ENCODE measurements at regions not wholly inside any gene's neighbourhood (a gene's known extent, or its start where the extent isn't known, plus 50 kb on each side); places are given as distances from the start of the nearest gene placed in this dataset.

DNA sequence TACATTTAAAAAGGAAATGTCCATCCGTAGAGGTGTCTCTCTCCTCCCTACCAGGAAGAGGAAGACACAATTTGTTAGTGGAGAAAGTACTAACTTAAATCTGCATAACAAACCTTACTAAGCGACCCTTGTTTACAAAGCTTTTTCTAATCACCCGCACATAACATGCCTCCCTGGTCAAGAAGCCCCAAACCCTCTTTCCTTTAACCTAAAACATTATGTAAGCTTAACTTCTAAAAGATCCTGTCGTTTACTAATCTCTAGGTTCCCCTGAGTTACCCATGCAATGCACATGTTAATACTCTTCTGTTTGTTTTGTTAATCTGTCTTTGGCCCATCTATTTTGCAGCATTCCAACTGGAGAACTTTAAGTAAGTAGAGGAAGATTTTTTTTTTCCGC lies 630.3 kb upstream of the NRXN1 start:
- TF ChIP-seq, protein P1, sequence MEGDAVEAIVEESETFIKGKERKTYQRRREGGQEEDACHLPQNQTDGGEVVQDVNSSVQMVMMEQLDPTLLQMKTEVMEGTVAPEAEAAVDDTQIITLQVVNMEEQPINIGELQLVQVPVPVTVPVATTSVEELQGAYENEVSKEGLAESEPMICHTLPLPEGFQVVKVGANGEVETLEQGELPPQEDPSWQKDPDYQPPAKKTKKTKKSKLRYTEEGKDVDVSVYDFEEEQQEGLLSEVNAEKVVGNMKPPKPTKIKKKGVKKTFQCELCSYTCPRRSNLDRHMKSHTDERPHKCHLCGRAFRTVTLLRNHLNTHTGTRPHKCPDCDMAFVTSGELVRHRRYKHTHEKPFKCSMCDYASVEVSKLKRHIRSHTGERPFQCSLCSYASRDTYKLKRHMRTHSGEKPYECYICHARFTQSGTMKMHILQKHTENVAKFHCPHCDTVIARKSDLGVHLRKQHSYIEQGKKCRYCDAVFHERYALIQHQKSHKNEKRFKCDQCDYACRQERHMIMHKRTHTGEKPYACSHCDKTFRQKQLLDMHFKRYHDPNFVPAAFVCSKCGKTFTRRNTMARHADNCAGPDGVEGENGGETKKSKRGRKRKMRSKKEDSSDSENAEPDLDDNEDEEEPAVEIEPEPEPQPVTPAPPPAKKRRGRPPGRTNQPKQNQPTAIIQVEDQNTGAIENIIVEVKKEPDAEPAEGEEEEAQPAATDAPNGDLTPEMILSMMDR (IDR thresholded peaks at IDR 0.05; ENCODE audit: control insufficient read depth, extremely low read depth, insufficient read depth) = no peak
- no peak for DNase-seq (ENCODE audit: low read depth)
- no peak overlapping the region for H3K4me3 ChIP-seq (ENCODE audit: low read depth, low read length)

DNA sequence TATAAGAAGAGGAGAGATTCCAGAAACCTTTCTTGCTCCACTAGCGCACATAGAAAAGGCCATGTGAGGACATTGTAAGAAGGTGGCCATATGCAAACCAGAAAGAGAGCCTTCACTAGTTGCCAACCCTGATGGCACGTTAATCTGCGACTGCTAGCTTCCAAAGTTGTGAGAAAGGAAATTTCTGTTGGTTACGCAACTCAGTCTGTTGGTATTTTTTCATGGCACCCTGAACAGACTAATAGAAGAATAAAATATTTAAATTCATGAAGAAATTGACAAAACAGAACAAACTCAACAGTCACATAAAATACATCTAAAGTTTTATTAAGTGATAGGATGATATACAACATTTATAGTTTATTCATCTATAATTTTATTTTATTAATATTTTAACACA lies 625.9 kb upstream of the NRXN1 start:
- TF ChIP-seq, protein P1 (IDR thresholded peaks at IDR 0.05; ENCODE audit: control insufficient read depth, extremely low read depth, insufficient read depth) = no peak
- DNase-seq (ENCODE audit: low read depth) = no peak
- no peak overlapping the region for H3K4me3 ChIP-seq (ENCODE audit: low read depth, low read length)

- DNase-seq (ENCODE audit: low read depth) = no peak
- no peak overlapping the region for H3K4me3 ChIP-seq (ENCODE audit: low read depth, low read length)
- TF ChIP-seq, protein P1 (IDR thresholded peaks at IDR 0.05; ENCODE audit: control insufficient read depth, extremely low read depth, insufficient read depth) = no peak
Measured at GRCh38 chr2:51650769-51651168, 618.8 kb upstream of the NRXN1 start.

DNA sequence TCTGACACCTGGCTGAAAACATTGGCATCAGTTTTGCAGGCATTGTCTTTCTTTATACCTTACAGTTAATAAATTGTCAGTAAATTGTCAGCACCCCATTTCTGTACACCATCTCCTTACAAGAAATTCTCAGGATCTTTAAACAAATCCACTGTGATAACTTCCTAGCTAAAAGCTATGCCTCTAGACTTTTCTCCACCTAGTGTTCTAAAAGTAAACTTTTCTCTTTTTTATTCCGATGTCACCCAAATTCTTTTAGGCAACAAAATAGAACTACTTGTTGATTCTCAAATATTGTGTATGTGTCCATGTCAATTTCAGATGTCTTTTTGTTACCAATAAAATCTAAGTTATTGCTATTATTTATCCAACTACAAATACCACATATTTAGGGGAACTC lies 617.4 kb upstream of the NRXN1 start:
- no peak for DNase-seq (ENCODE audit: low read depth)
- TF ChIP-seq, protein P1 (IDR thresholded peaks at IDR 0.05; ENCODE audit: control insufficient read depth, extremely low read depth, insufficient read depth) = no peak
- H3K4me3 ChIP-seq (ENCODE audit: low read depth, low read length) = no peak overlapping the region

DNA sequence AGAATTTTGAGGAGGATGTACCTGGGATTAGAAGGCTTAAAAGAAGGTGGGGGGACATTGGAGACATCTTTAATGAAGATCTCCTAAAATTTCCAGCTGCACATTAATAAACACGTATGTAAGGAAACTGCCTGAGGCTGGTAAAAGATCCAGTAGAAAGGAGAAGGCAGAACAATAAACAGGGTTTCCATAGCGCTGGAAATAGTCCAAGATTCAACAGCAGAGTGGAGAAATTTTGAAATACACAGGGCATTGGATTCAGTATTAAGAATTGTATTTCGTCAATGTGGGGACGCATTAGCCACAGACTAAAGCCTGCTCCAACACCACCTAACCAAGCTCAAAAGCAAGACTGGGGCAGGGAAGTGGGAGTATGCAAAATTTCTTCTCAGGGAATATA lies 606.9 kb upstream of the NRXN1 start:
- TF ChIP-seq, protein P1 (IDR thresholded peaks at IDR 0.05; ENCODE audit: control insufficient read depth, extremely low read depth, insufficient read depth) = no peak
- DNase-seq (ENCODE audit: low read depth) = no peak
- no peak overlapping the region for H3K4me3 ChIP-seq (ENCODE audit: low read depth, low read length)

- no peak overlapping the region for H3K4me3 ChIP-seq (ENCODE audit: low read depth, low read length)
- TF ChIP-seq, protein P1 (IDR thresholded peaks at IDR 0.05; ENCODE audit: control insufficient read depth, extremely low read depth, insufficient read depth) = no peak
- DNase-seq (ENCODE audit: low read depth) = no peak
Measured at GRCh38 chr2:51633073-51633472, 601.1 kb upstream of the NRXN1 start.

- TF ChIP-seq, protein P1 (IDR thresholded peaks at IDR 0.05; ENCODE audit: control insufficient read depth, extremely low read depth, insufficient read depth) = no peak
- no peak for DNase-seq (ENCODE audit: low read depth)
- no peak overlapping the region for H3K4me3 ChIP-seq (ENCODE audit: low read depth, low read length)
Measured at GRCh38 chr2:51629406-51629805, 597.5 kb upstream of the NRXN1 start.

Measured in LNCaP clone FGC (cell line).